GM12872 (cell line): ENCODE measurements at regions not wholly inside any gene's neighbourhood (a gene's known extent, or its start where the extent isn't known, plus 50 kb on each side); places are given as distances from the start of the nearest gene placed in this dataset.

Source experiments
- CTCF ChIP-seq: IDR thresholded peaks from 3 replicates; pipeline ENCODE4 v1.5.1; 2011; ENCODE audit warnings: low read depth, mild to moderate bottlenecking, low read length, moderate library complexity; ENCODE audit not compliant: insufficient read depth

- TF ChIP-seq CTCF = no peak
Measured at GRCh38 chr9:85487872-85488271, 253.9 kb downstream of the AGTPBP1 start.

GRCh38 chr9:85484235-85484634, 257.5 kb downstream of the AGTPBP1 start:
- TF ChIP-seq CTCF = no peak

GRCh38 chr9:85483208-85483607, 258.5 kb downstream of the AGTPBP1 start:
- TF ChIP-seq CTCF = no peak

- no peak for TF ChIP-seq CTCF
Measured at GRCh38 chr9:85479305-85479704, 262.4 kb downstream of the AGTPBP1 start.

GRCh38 chr9:85478847-85479246, 262.9 kb downstream of the AGTPBP1 start:
- no peak for TF ChIP-seq CTCF

- TF ChIP-seq CTCF = no peak
Measured at GRCh38 chr9:85471791-85472190, 270.0 kb downstream of the AGTPBP1 start.

GRCh38 chr9:85469041-85469440, 272.7 kb downstream of the AGTPBP1 start:
- no peak for TF ChIP-seq CTCF

- TF ChIP-seq CTCF = no peak
Measured at GRCh38 chr9:85466834-85467233, 274.9 kb downstream of the AGTPBP1 start.
